Peyer's patch (tissue), 4 donors: ENCODE measurements at regions not wholly inside any gene's neighbourhood (a gene's known extent, or its start where the extent isn't known, plus 50 kb on each side); places are given as distances from the start of the nearest gene placed in this dataset.
A peak's percentile ranks its signal among the peaks of the same experiment; 100 is the strongest.

ENCODE experiments used
- DNase-seq, 3 donors: peaks; one replicate each; pipeline ENCODE4 v3.0.0-alpha.2; 2017 to 2019
- H3K27ac ChIP-seq, 4 donors: fragments of 200-600 bp; sonication (generic); one replicate each; pipeline ENCODE4 v1.5.1; 2016 to 2019
- H3K27me3 ChIP-seq, 2 donors: fragments of 200-600 bp; sonication (generic); one replicate each; pipeline ENCODE4 v1.5.1; 2019
- H3K36me3 ChIP-seq, 3 donors: fragments of 200-600 bp; sonication (generic); one replicate each; pipeline ENCODE4 v1.5.1; 2016 to 2019
- H3K4me1 ChIP-seq, 4 donors: fragments of 200-600 bp; sonication (generic); one replicate each; pipeline ENCODE4 v1.5.1; 2016 to 2019
- H3K4me3 ChIP-seq, 4 donors: fragments of 200-600 bp; sonication (generic); 1 replicate in 3 of 4; 2 replicates in 1 of 4; pipeline ENCODE4 v1.5.1; 2016 to 2019; ENCODE audit warnings: mild to moderate bottlenecking in 1 of 4
- H3K9me3 ChIP-seq, 4 donors: fragments of 200-600 bp; sonication (generic); one replicate each; pipeline ENCODE4 v1.5.1; 2016 to 2019; ENCODE audit warnings: mild to moderate bottlenecking in 1 of 4
- CTCF ChIP-seq, 6 experiments: fragments of 450-650 bp in 4 of 6; fragments of 200-600 bp in 2 of 6; sonication (generic) in 1 of 6; IDR thresholded peaks; one replicate each; pipeline ENCODE4 v1.5.1; 2017 to 2019; ENCODE audit warnings: antibody characterized with exemption in 6 of 6, mild to moderate bottlenecking in 3 of 6, moderate library complexity in 1 of 6
- POLR2A ChIP-seq, 2 donors: fragments of 450-650 bp; IDR thresholded peaks; one replicate each; pipeline ENCODE4 v1.5.1; 2017; ENCODE audit warnings: antibody characterized with exemption in 2 of 2, mild to moderate bottlenecking in 2 of 2, moderate library complexity in 2 of 2

- Histone ChIP-seq H3K9me3 (no peaks in the 10 kb centered on the region), H3K4me1 (peaks cover 0 to 17% (median 11%) of the 10 kb centered on the region in 4 donors), H3K36me3 (no peaks in the 10 kb centered on the region), H3K4me3 (no peak overlapping the region), H3K27ac (no peak overlapping the region), H3K27me3 (no peaks in the 10 kb centered on the region)
- no peak for DNase-seq
- TF ChIP-seq POLR2A (IDR thresholded peaks at IDR 0.05): no peak
- TF ChIP-seq CTCF (IDR thresholded peaks at IDR 0.05): no peak
Observed at GRCh38 chr12:92036771-92037453, 108.7 kb downstream of the BTG1 start.

GRCh38 chr12:92036061-92036620, 109.5 kb downstream of the BTG1 start:
- no peak for DNase-seq

GRCh38 chr12:92035477-92035876, 110.2 kb downstream of the BTG1 start:
- Histone ChIP-seq H3K27me3 (no peaks in the 10 kb centered on the region), H3K27ac (peak overlapping the region; percentile 61 to 76 (median 74)), H3K4me1 (peaks cover 0 to 19% (median 11%) of the 10 kb centered on the region in 4 donors), H3K9me3 (no peaks in the 10 kb centered on the region), H3K36me3 (no peaks in the 10 kb centered on the region), H3K4me3 (peak overlapping the region in 2 of 4 donors; percentile 13 to 33)
- no peak for TF ChIP-seq POLR2A (IDR thresholded peaks at IDR 0.05)
- no peak for TF ChIP-seq CTCF (IDR thresholded peaks at IDR 0.05)
- DNase-seq: no peak

More at GRCh38 chr12:92036061-92036620, 109.5 kb downstream of the BTG1 start:
- Histone ChIP-seq H3K4me3 (no peak overlapping the region), H3K4me1 (peaks cover 0 to 17% (median 11%) of the 10 kb centered on the region in 4 donors), H3K27ac (peak overlapping the region; percentile 61 to 76 (median 74)), H3K9me3 (no peaks in the 10 kb centered on the region), H3K27me3 (no peaks in the 10 kb centered on the region), H3K36me3 (no peaks in the 10 kb centered on the region)
- TF ChIP-seq POLR2A (IDR thresholded peaks at IDR 0.05) (no peak), CTCF (IDR thresholded peaks at IDR 0.05) (no peak)

GRCh38 chr12:92034858-92035401, 110.7 kb downstream of the BTG1 start:
- TF ChIP-seq POLR2A (IDR thresholded peaks at IDR 0.05): peak; percentile 24 to 53
- no peak for TF ChIP-seq CTCF (IDR thresholded peaks at IDR 0.05)
- Histone ChIP-seq H3K4me3 (peak overlapping the region; percentile 13 to 36 (median 24)), H3K9me3 (no peaks in the 10 kb centered on the region), H3K27me3 (no peaks in the 10 kb centered on the region), H3K36me3 (no peaks in the 10 kb centered on the region), H3K27ac (peak overlapping the region; percentile 61 to 76 (median 74)), H3K4me1 (peaks cover 0 to 24% (median 13%) of the 10 kb centered on the region in 4 donors)
- peak; percentile 57 to 92 (median 84) for DNase-seq

GRCh38 chr12:92034083-92034482, 111.6 kb downstream of the BTG1 start:
- peak overlapping the region in 3 of 4 donors; percentile 61 to 76 (median 76) for H3K27ac ChIP-seq
- peaks cover 0 to 25% (median 14%) of the 10 kb centered on the region in 4 donors for H3K4me1 ChIP-seq
- no peak overlapping the region for H3K4me3 ChIP-seq
- TF ChIP-seq POLR2A (IDR thresholded peaks at IDR 0.05): no peak
- TF ChIP-seq CTCF (IDR thresholded peaks at IDR 0.05): no peak
- no peak for DNase-seq
- no peaks in the 10 kb centered on the region for H3K9me3 ChIP-seq
- H3K27me3 ChIP-seq: no peaks in the 10 kb centered on the region
- no peaks in the 10 kb centered on the region for H3K36me3 ChIP-seq
